PC-3 (cell line): ENCODE measurements at regions not wholly inside any gene's neighbourhood (a gene's known extent, or its start where the extent isn't known, plus 50 kb on each side); places are given as distances from the start of the nearest gene placed in this dataset.

ENCODE experiments used
- ATAC-seq: fragments of 200-7000 bp; cut with Tn5 transposase; 2 replicates; pipeline ENCODE4 v1.9.1; 2020; ENCODE audit warnings: mild to moderate bottlenecking, moderate library complexity
- BruUV-seq: library from RNA; stranded (reverse); fragments of 400-500 nt; replicated peaks from 2 replicates; lab custom pipeline; 2021; lab: Mats Ljungman, UMichigan
- CTCF ChIA-PET: fragments of 300-600 bp; sonication (Branson Sonifier 250); formaldehyde crosslinking; loops from one replicate; lab custom pipeline; 2022; ENCODE audit warnings: antibody characterized with exemption; lab: Charles Lee
- POLR2A ChIA-PET: fragments of 300-600 bp; sonication (Branson Sonifier 250); formaldehyde crosslinking; loops from one replicate; lab custom pipeline; 2022; ENCODE audit warnings: antibody characterized with exemption; ENCODE audit not compliant: unreplicated experiment; lab: Charles Lee
- DNase-seq: peaks from one replicate; pipeline ENCODE4 v3.0.0-alpha.2; 2015
- H2AFZ ChIP-seq: fragments of 300-600 bp; sonication (generic); 2 replicates; pipeline ENCODE4 v1.6.0; 2016; ENCODE audit warnings: antibody characterized with exemption, low read length
- H3F3A ChIP-seq: fragments of 300-600 bp; sonication (generic); one replicate; pipeline ENCODE4 v1.6.0; 2017; ENCODE audit warnings: antibody characterized with exemption, low read length, control low read depth, mild to moderate bottlenecking; ENCODE audit not compliant: unreplicated experiment
- H3K27ac ChIP-seq: fragments of 300-600 bp; sonication (generic); 2 replicates; pipeline ENCODE4 v1.5.1; 2016; ENCODE audit warnings: mild to moderate bottlenecking, low read length
- H3K27me3 ChIP-seq: fragments of 300-600 bp; sonication (generic); 2 replicates; pipeline ENCODE4 v1.6.1; 2016; ENCODE audit warnings: low read length, mixed read lengths
- H3K36me3 ChIP-seq: fragments of 300-600 bp; sonication (generic); 2 replicates; pipeline ENCODE4 v1.6.1; 2016; ENCODE audit warnings: low read depth, mixed run types, low read length, mixed read lengths
- H3K4me1 ChIP-seq: fragments of 300-600 bp; sonication (generic); 2 replicates; pipeline ENCODE4 v1.5.1; 2016; ENCODE audit warnings: low read length; ENCODE audit not compliant: insufficient read depth
- H3K4me2 ChIP-seq: fragments of 300-600 bp; sonication (generic); 2 replicates; pipeline ENCODE4 v1.6.0; 2016; ENCODE audit warnings: low read length
- H3K4me3 ChIP-seq: fragments of 300-600 bp; sonication (generic); 2 replicates; pipeline ENCODE4 v1.5.1; 2016; ENCODE audit warnings: mild to moderate bottlenecking, low read length, mixed read lengths
- H3K79me2 ChIP-seq: fragments of 300-600 bp; sonication (generic); 2 replicates; pipeline ENCODE4 v1.6.1; 2017; ENCODE audit warnings: low read length, mixed read lengths
- H3K9ac ChIP-seq: fragments of 300-600 bp; sonication (generic); 2 replicates; pipeline ENCODE4 v1.6.0; 2016; ENCODE audit warnings: mild to moderate bottlenecking, low read length
- H3K9me2 ChIP-seq: fragments of 300-600 bp; sonication (generic); replicated peaks from 2 replicates; pipeline ENCODE4 v1.6.1; 2016; ENCODE audit warnings: mixed run types, low read length, mixed read lengths
- H3K9me3 ChIP-seq: fragments of 300-600 bp; sonication (generic); 2 replicates; pipeline ENCODE4 v1.6.1; 2016; ENCODE audit warnings: low read length, mixed read lengths
- H4K20me1 ChIP-seq: fragments of 300-600 bp; sonication (generic); 2 replicates; pipeline ENCODE4 v1.6.1; 2016; ENCODE audit warnings: low read length, mixed read lengths
- EZH2 ChIP-seq: fragments of 300-600 bp; sonication (generic); IDR thresholded peaks from one replicate; pipeline ENCODE4 v1.6.1; 2017; ENCODE audit warnings: antibody characterized with exemption, mild to moderate bottlenecking, low read length; ENCODE audit not compliant: unreplicated experiment
- EZH2phosphoT487 ChIP-seq: fragments of 300-600 bp; sonication (generic); IDR thresholded peaks from 2 replicates; pipeline ENCODE4 v1.6.1; 2018; ENCODE audit warnings: mild to moderate bottlenecking, antibody characterized with exemption, low read length, borderline replicate concordance
- intact Hi-C: fragments of 100-400 bp; cut with micrococcal nuclease; formaldehyde crosslinking; loops from 2 replicates; pipeline ENCODE4 v1.9.0; 2023
- TF ChIP-seq, protein P1 (sequence below): fragments of 300-600 bp; sonication (generic); conservative IDR thresholded peaks from 2 replicates; pipeline ENCODE4 v1.5.1; 2017; ENCODE audit warnings: antibody characterized with exemption, low read depth, mild to moderate bottlenecking, low read length

DNA sequence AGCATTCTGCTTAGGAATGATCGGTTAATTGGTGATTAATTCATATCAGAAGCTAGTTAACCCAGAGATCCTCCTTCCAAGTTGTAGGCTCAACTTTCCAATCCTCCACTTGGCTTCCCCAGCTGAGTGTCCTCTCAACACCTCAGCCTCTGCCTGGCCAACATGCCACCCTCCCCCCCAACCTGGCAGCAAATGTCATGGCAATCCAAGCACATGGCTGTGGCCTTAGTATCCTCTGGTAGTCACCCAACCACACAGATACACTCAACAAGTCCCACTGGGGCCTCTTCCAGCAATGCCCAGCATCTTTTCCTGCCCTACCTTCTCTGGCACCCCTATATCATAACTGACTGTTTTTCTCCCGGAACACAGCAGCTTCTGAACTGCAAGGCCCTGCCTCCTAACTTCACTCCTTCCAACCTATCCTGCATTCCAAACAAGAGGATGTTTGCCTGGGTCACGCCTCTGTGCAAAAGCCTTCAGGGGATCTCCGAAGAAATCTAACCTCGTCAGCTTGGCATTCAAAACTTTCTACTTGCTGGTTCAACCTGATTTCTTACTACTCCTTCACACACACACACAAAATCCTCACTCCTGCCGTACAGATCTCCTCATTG, 195.0 kb downstream of the CYP26B1 start:
- intact Hi-C loops = no loop called here
- no peak for TF ChIP-seq EZH2phosphoT487
- TF ChIP-seq EZH2 = no peak
- TF ChIP-seq, protein P1, sequence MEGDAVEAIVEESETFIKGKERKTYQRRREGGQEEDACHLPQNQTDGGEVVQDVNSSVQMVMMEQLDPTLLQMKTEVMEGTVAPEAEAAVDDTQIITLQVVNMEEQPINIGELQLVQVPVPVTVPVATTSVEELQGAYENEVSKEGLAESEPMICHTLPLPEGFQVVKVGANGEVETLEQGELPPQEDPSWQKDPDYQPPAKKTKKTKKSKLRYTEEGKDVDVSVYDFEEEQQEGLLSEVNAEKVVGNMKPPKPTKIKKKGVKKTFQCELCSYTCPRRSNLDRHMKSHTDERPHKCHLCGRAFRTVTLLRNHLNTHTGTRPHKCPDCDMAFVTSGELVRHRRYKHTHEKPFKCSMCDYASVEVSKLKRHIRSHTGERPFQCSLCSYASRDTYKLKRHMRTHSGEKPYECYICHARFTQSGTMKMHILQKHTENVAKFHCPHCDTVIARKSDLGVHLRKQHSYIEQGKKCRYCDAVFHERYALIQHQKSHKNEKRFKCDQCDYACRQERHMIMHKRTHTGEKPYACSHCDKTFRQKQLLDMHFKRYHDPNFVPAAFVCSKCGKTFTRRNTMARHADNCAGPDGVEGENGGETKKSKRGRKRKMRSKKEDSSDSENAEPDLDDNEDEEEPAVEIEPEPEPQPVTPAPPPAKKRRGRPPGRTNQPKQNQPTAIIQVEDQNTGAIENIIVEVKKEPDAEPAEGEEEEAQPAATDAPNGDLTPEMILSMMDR = no peak
- Histone ChIP-seq H3K36me3 (no peaks in the 10 kb centered on the region), H3K4me2 (peak overlapping the region; percentile 19), H4K20me1 (no peaks in the 10 kb centered on the region), H3K27me3 (no peaks in the 10 kb centered on the region), H3K27ac (no peak overlapping the region), H3K9ac (no peak overlapping the region), H3K4me1 (peaks cover 18% of the 10 kb centered on the region), H2AFZ (peak overlapping the region; percentile 45), H3K9me3 (no peaks in the 10 kb centered on the region), H3K79me2 (no peaks in the 10 kb centered on the region), H3K4me3 (no peak overlapping the region), H3K9me2 (no peaks in the 10 kb centered on the region), H3F3A (no peaks in the 10 kb centered on the region)
- ChIA-PET CTCF (no interaction called here), POLR2A (no interaction called here)
- ATAC-seq = peak; percentile 87
- peak; percentile 76 for DNase-seq
- BruUV-seq = no TSS peak

- ChIA-PET POLR2A (no interaction called here), CTCF (no interaction called here)
- Histone ChIP-seq H3K27me3 (no peaks in the 10 kb centered on the region), H3K4me3 (no peak overlapping the region), H3K9me2 (no peaks in the 10 kb centered on the region), H3K27ac (no peak overlapping the region), H3K36me3 (no peaks in the 10 kb centered on the region), H3K9ac (no peak overlapping the region), H3K9me3 (no peaks in the 10 kb centered on the region), H3K79me2 (no peaks in the 10 kb centered on the region), H3F3A (no peaks in the 10 kb centered on the region), H2AFZ (peak overlapping the region; percentile 45; the same call in 1 of the 2 replicates), H3K4me1 (peaks cover 18% of the 10 kb centered on the region), H4K20me1 (no peaks in the 10 kb centered on the region), H3K4me2 (no peak overlapping the region)
- no TSS peak for BruUV-seq
- TF ChIP-seq EZH2phosphoT487 = no peak
- TF ChIP-seq EZH2 = no peak
- TF ChIP-seq, protein P1 = no peak
- intact Hi-C loops = no loop called here
- DNase-seq = no peak
- ATAC-seq = no peak
Observed at GRCh38 chr2:71951718-71952404, 195.8 kb downstream of the CYP26B1 start.

GRCh38 chr2:71951083-71951468, 196.6 kb downstream of the CYP26B1 start:
- ChIA-PET POLR2A (no interaction called here), CTCF (no interaction called here)
- Histone ChIP-seq H3K27me3 (no peaks in the 10 kb centered on the region), H3K27ac (no peak overlapping the region), H3K36me3 (no peaks in the 10 kb centered on the region), H3F3A (no peaks in the 10 kb centered on the region), H3K9me2 (no peaks in the 10 kb centered on the region), H4K20me1 (no peaks in the 10 kb centered on the region), H3K4me3 (no peak overlapping the region), H3K4me1 (peaks cover 18% of the 10 kb centered on the region), H3K9me3 (no peaks in the 10 kb centered on the region), H3K9ac (no peak overlapping the region), H2AFZ (no peak overlapping the region), H3K79me2 (no peaks in the 10 kb centered on the region), H3K4me2 (no peak overlapping the region)
- intact Hi-C loops = no loop called here
- no TSS peak for BruUV-seq
- TF ChIP-seq, protein P1 = no peak
- TF ChIP-seq EZH2phosphoT487 (no peak), EZH2 (no peak)
- no peak for DNase-seq
- ATAC-seq = no peak
